ENCODE measurements at regions not wholly inside any gene's neighbourhood (a gene's known extent, or its start where the extent isn't known, plus 50 kb on each side); places are given as distances from the start of the nearest gene placed in this dataset.

GRCh38 chr10:10460451-10460850 is 557.2 kb upstream of the CELF2 start:
- Histone ChIP-seq H3K4me3 (no peak overlapping the region), H3K79me2 (no peaks in the 10 kb centered on the region), H3K27ac (no peak overlapping the region), H3K36me3 (replicated peaks; ENCODE audit: insufficient read depth, low read depth) (no peaks in the 10 kb centered on the region), H3K9me2 (replicated peaks; ENCODE audit: insufficient read depth) (no peaks in the 10 kb centered on the region), H3K4me1 (ENCODE audit: insufficient read depth) (no peaks in the 10 kb centered on the region), H2AFZ (no peak overlapping the region), H3K4me2 (no peak overlapping the region), H4K20me1 (ENCODE audit: insufficient read depth, poor library complexity, severe bottlenecking) (no peaks in the 10 kb centered on the region), H3K9me3 (ENCODE audit: low read depth) (no peaks in the 10 kb centered on the region), H3K27me3 (no peaks in the 10 kb centered on the region)
- 89% methylated on average over 1 of the region's 1 CpG for WGBS (ENCODE audit: low lambda C conversion rate, missing lambda C conversion rate)
- no peak for DNase-seq (ENCODE audit: low spot score)
- TF ChIP-seq EZH2 (IDR thresholded peaks at IDR 0.05; ENCODE audit: borderline replicate concordance) (no peak), EZH2phosphoT487 (IDR thresholded peaks at IDR 0.05; ENCODE audit: low read depth, severe bottlenecking, unreplicated experiment) (no peak), CTCF (IDR thresholded peaks at IDR 0.05; ENCODE audit: poor library complexity) (no peak)

- Histone ChIP-seq H3K9me3 (ENCODE audit: low read depth) (no peaks in the 10 kb centered on the region), H3K27ac (no peak overlapping the region), H3K27me3 (no peaks in the 10 kb centered on the region), H3K4me2 (peak overlapping the region; percentile 63), H3K36me3 (replicated peaks; ENCODE audit: insufficient read depth, low read depth) (no peaks in the 10 kb centered on the region), H3K9me2 (replicated peaks; ENCODE audit: insufficient read depth) (no peaks in the 10 kb centered on the region), H2AFZ (no peak overlapping the region), H3K79me2 (no peaks in the 10 kb centered on the region), H4K20me1 (ENCODE audit: insufficient read depth, poor library complexity, severe bottlenecking) (no peaks in the 10 kb centered on the region), H3K4me1 (ENCODE audit: insufficient read depth) (no peaks in the 10 kb centered on the region), H3K4me3 (no peak overlapping the region)
- no peak for DNase-seq (ENCODE audit: low spot score)
- TF ChIP-seq EZH2phosphoT487 (IDR thresholded peaks at IDR 0.05; ENCODE audit: low read depth, severe bottlenecking, unreplicated experiment): no peak
- no peak for TF ChIP-seq CTCF (IDR thresholded peaks at IDR 0.05; ENCODE audit: poor library complexity)
- TF ChIP-seq EZH2 (IDR thresholded peaks at IDR 0.05; ENCODE audit: borderline replicate concordance): no peak
- WGBS (ENCODE audit: low lambda C conversion rate, missing lambda C conversion rate): 58% methylated on average over 16 of the region's 16 CpGs
These were observed 555.3 kb upstream of the CELF2 start for GRCh38 chr10:10462151-10462941.

GRCh38 chr10:10471758-10472157 is 545.9 kb upstream of the CELF2 start:
- H3K9me3 ChIP-seq (ENCODE audit: low read depth): no peaks in the 10 kb centered on the region
- H3K4me1 ChIP-seq (ENCODE audit: insufficient read depth): no peaks in the 10 kb centered on the region
- 97% methylated on average over 1 of the region's 1 CpG for WGBS (ENCODE audit: low lambda C conversion rate, missing lambda C conversion rate)
- no peak overlapping the region for H3K4me2 ChIP-seq
- H2AFZ ChIP-seq: no peak overlapping the region
- no peak overlapping the region for H3K4me3 ChIP-seq
- H3K27ac ChIP-seq: no peak overlapping the region
- H3K79me2 ChIP-seq: no peaks in the 10 kb centered on the region
- H3K27me3 ChIP-seq: no peaks in the 10 kb centered on the region
- no peaks in the 10 kb centered on the region for H4K20me1 ChIP-seq (ENCODE audit: insufficient read depth, poor library complexity, severe bottlenecking)
- no peak for TF ChIP-seq EZH2phosphoT487 (IDR thresholded peaks at IDR 0.05; ENCODE audit: low read depth, severe bottlenecking, unreplicated experiment)
- no peak for TF ChIP-seq CTCF (IDR thresholded peaks at IDR 0.05; ENCODE audit: poor library complexity)
- no peak for TF ChIP-seq EZH2 (IDR thresholded peaks at IDR 0.05; ENCODE audit: borderline replicate concordance)
- DNase-seq (ENCODE audit: low spot score): no peak
- H3K36me3 ChIP-seq (replicated peaks; ENCODE audit: insufficient read depth, low read depth): no peaks in the 10 kb centered on the region
- no peaks in the 10 kb centered on the region for H3K9me2 ChIP-seq (replicated peaks; ENCODE audit: insufficient read depth)
